ENCODE measurements at regions not wholly inside any gene's neighbourhood (a gene's known extent, or its start where the extent isn't known, plus 50 kb on each side); places are given as distances from the start of the nearest gene placed in this dataset.

GRCh38 chr17:69678206-69678605, 263.7 kb downstream of the MAP2K6 start:
- no peak for TF ChIP-seq POLR2A (IDR thresholded peaks at IDR 0.05)
- TF ChIP-seq, protein P1, sequence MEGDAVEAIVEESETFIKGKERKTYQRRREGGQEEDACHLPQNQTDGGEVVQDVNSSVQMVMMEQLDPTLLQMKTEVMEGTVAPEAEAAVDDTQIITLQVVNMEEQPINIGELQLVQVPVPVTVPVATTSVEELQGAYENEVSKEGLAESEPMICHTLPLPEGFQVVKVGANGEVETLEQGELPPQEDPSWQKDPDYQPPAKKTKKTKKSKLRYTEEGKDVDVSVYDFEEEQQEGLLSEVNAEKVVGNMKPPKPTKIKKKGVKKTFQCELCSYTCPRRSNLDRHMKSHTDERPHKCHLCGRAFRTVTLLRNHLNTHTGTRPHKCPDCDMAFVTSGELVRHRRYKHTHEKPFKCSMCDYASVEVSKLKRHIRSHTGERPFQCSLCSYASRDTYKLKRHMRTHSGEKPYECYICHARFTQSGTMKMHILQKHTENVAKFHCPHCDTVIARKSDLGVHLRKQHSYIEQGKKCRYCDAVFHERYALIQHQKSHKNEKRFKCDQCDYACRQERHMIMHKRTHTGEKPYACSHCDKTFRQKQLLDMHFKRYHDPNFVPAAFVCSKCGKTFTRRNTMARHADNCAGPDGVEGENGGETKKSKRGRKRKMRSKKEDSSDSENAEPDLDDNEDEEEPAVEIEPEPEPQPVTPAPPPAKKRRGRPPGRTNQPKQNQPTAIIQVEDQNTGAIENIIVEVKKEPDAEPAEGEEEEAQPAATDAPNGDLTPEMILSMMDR (IDR thresholded peaks at IDR 0.05 in 4 of 5, conservative IDR thresholded peaks at IDR 0.05 in 1 of 5), result no peak
